SK-N-SH (cell line): ENCODE measurements at regions not wholly inside any gene's neighbourhood (a gene's known extent, or its start where the extent isn't known, plus 50 kb on each side); places are given as distances from the start of the nearest gene placed in this dataset.

Experiments
- CTCF ChIA-PET: fragments of 300-600, 350-600 bp; formaldehyde crosslinking; extraction: SDS; loops from one replicate; lab custom pipeline; 2021; lab: Yijun Ruan, JAX
- POLR2A ChIA-PET: fragments of 350-600 bp; sonication (Branson Sonifier 250); formaldehyde crosslinking; extraction: SDS; loops from one replicate; lab custom pipeline; 2020; ENCODE audit warnings: antibody characterized with exemption, inconsistent platforms; lab: Yijun Ruan, JAX
- DNase-seq: peaks from one replicate; pipeline ENCODE4 v3.0.0; 2012
- H2AFZ ChIP-seq: fragments of 200-600 bp; sonication (generic); 2 replicates; pipeline ENCODE4 v1.8.1; 2016; ENCODE audit warnings: antibody characterized with exemption, mild to moderate bottlenecking, low read depth
- H3F3A ChIP-seq: fragments of 200-600 bp; sonication (generic); replicated peaks from 2 replicates; pipeline ENCODE3; 2016; ENCODE audit warnings: antibody characterized with exemption, mild to moderate bottlenecking; ENCODE audit not compliant: insufficient read depth
- H3K27ac ChIP-seq, 2 experiments: fragments of 200-500 bp in 1 of 2; fragments of 200-600 bp in 1 of 2; sonication (Bioruptor generic) in 1 of 2; sonication (generic), shearing (Covaris generic) in 1 of 2; 2 replicates each; pipeline versions ENCODE4 v1.5.1 to v1.6.1; 2014 to 2016; ENCODE audit warnings: low read depth in 2 of 2, inconsistent platforms in 1 of 2, low read length in 1 of 2, mild to moderate bottlenecking in 1 of 2, mixed read lengths in 1 of 2
- H3K27me3 ChIP-seq: fragments of 200-600 bp; sonication (generic), shearing (Covaris generic); 2 replicates; pipeline ENCODE4 v1.6.1; 2016; ENCODE audit warnings: mixed run types; ENCODE audit not compliant: insufficient read depth
- H3K36me3 ChIP-seq, 2 experiments: fragments of 200-500 bp in 1 of 2; fragments of 200-600 bp in 1 of 2; sonication (Bioruptor generic) in 1 of 2; sonication (generic) in 1 of 2; replicated peaks in 1 of 2; 2 replicates each; pipeline versions ENCODE3 to v1.5.1; 2014 to 2016; ENCODE audit warnings: low read length in 1 of 2, mild to moderate bottlenecking in 1 of 2; ENCODE audit not compliant: insufficient read depth in 2 of 2, control insufficient read depth in 1 of 2
- H3K4me1 ChIP-seq, 2 experiments: fragments of 200-500 bp in 1 of 2; fragments of 200-600 bp in 1 of 2; sonication (Bioruptor generic) in 1 of 2; sonication (generic), shearing (Covaris generic) in 1 of 2; 2 replicates each; pipeline versions ENCODE4 v1.5.1 to v1.6.1; 2014 to 2016; ENCODE audit warnings: low read depth in 1 of 2, low read length in 1 of 2, mixed run types in 1 of 2; ENCODE audit not compliant: insufficient read depth in 2 of 2, control insufficient read depth in 1 of 2
- H3K4me2 ChIP-seq: fragments of 200-600 bp; sonication (generic), shearing (Covaris generic); 2 replicates; pipeline ENCODE4 v1.6.1; 2017; ENCODE audit warnings: mixed run types
- H3K4me3 ChIP-seq, 2 experiments: fragments of 200-500 bp in 1 of 2; fragments of 200-600 bp in 1 of 2; sonication (Bioruptor generic) in 1 of 2; sonication (generic), shearing (Covaris generic) in 1 of 2; 2 replicates each; pipeline versions ENCODE4 v1.5.1 to v1.8.1; 2014 to 2016; ENCODE audit warnings: low read depth in 2 of 2, inconsistent platforms in 1 of 2, low read length in 1 of 2, mild to moderate bottlenecking in 1 of 2, mixed read lengths in 1 of 2, moderate library complexity in 1 of 2
- H3K79me2 ChIP-seq: fragments of 200-600 bp; sonication (generic); 2 replicates; pipeline ENCODE4 v1.8.1; 2017; ENCODE audit warnings: mild to moderate bottlenecking; ENCODE audit not compliant: insufficient read depth
- H3K9ac ChIP-seq: fragments of 200-600 bp; sonication (generic); 2 replicates; pipeline ENCODE4 v1.6.1; 2017; ENCODE audit warnings: mixed run types
- H3K9me2 ChIP-seq: fragments of 200-600 bp; sonication (generic); 2 replicates; pipeline ENCODE4 v1.6.1; 2017; ENCODE audit warnings: mixed run types
- H3K9me3 ChIP-seq: fragments of 200-600 bp; sonication (generic); 2 replicates; pipeline ENCODE4 v1.6.1; 2017; ENCODE audit warnings: mixed run types, mild to moderate bottlenecking, moderate library complexity
- H4K20me1 ChIP-seq: fragments of 200-600 bp; sonication (generic); 2 replicates; pipeline ENCODE4 v1.6.1; 2017; ENCODE audit warnings: mild to moderate bottlenecking, mixed run types; ENCODE audit not compliant: insufficient read depth
- EP300 ChIP-seq, 2 experiments: IDR thresholded peaks; 2 replicates each; pipeline versions ENCODE4 v1.4.0 to v1.6.1; 2012; ENCODE audit warnings: borderline replicate concordance in 1 of 2, low read depth in 1 of 2, low read length in 1 of 2
- EZH2phosphoT487 ChIP-seq: fragments of 200-600 bp; sonication (generic); IDR thresholded peaks from 2 replicates; pipeline ENCODE4 v1.6.1; 2017; ENCODE audit warnings: low read depth, mixed run types, mild to moderate bottlenecking, antibody characterized with exemption, moderate library complexity, borderline replicate concordance
- GABPA ChIP-seq: IDR thresholded peaks from 2 replicates; pipeline ENCODE4 v1.4.0; 2012; ENCODE audit warnings: low read depth, mild to moderate bottlenecking
- GATA2 ChIP-seq: sonication (generic); formaldehyde crosslinking; IDR thresholded peaks from 2 replicates; pipeline ENCODE4 v1.5.0; 2020; ENCODE audit warnings: mild to moderate bottlenecking, missing genetic modification reagents
- MAX ChIP-seq: IDR thresholded peaks from 2 replicates; pipeline ENCODE4 v1.4.0; 2012; ENCODE audit warnings: low read depth
- PBX3 ChIP-seq: IDR thresholded peaks from 2 replicates; pipeline ENCODE4; 2012
- POLR2AphosphoS5 ChIP-seq: IDR thresholded peaks from 2 replicates; pipeline ENCODE4 v1.6.1; 2012; ENCODE audit warnings: low read depth, low read length
- RCOR1 ChIP-seq: fragments of 150-350 bp; IDR thresholded peaks from 2 replicates; pipeline ENCODE4 v1.6.1; 2017; ENCODE audit warnings: antibody characterized with exemption, low read length
- RFX5 ChIP-seq: IDR thresholded peaks from 2 replicates; pipeline ENCODE4 v1.6.1; 2012; ENCODE audit warnings: mild to moderate bottlenecking, improper control_type of control experiment, low read length
- RXRA ChIP-seq: IDR thresholded peaks from 2 replicates; pipeline ENCODE4 v1.4.0; 2012; ENCODE audit warnings: low read depth, mild to moderate bottlenecking, borderline replicate concordance
- SIN3A ChIP-seq: IDR thresholded peaks from 2 replicates; pipeline ENCODE4 v1.6.1; 2012; ENCODE audit warnings: low read depth, mild to moderate bottlenecking, low read length, moderate library complexity, borderline replicate concordance
- TCF12 ChIP-seq: IDR thresholded peaks from 2 replicates; pipeline ENCODE4 v1.4.0; 2012
- TEAD4 ChIP-seq: IDR thresholded peaks from 2 replicates; pipeline ENCODE4 v1.4.0; 2012; ENCODE audit warnings: mild to moderate bottlenecking, borderline replicate concordance; ENCODE audit not compliant: insufficient read depth
- WGBS: methylation state at CpG from one replicate; pipeline ENCODE4 v1.1.6; 2017; ENCODE audit warnings: low lambda C conversion rate; 5-methylcytosine and 5-hydroxymethylcytosine counted together
- TF ChIP-seq, protein P1 (sequence below): fragments of 150-350 bp; IDR thresholded peaks from 2 replicates; pipeline ENCODE4 v1.6.1; 2016; ENCODE audit warnings: mild to moderate bottlenecking, low read depth, low read length
- TF ChIP-seq, protein P2 (sequence below): fragments of 200-600 bp; sonication (generic); IDR thresholded peaks from 2 replicates; pipeline ENCODE4 v1.6.1; 2017; ENCODE audit warnings: antibody characterized with exemption, mild to moderate bottlenecking, moderate library complexity

DNA sequence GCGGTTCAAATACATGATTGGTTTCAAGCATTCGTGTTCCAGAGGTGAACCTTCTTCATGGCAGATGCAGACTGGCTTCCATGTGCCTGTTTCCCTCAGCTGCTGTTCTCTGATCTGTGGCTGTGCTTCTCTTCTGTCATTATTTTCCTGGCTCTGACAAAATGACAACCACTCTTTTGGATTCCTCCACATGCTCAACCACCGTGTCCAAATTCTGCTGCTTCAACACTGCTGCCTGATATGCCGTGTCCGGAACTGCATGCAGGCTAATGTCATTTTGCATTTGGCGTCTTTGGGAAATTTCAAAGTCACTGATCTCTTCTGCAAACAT, 368.7 kb upstream of the ZNF608 start:
- 90% methylated on average over 6 of the region's 6 CpGs for WGBS
- H3K4me2 ChIP-seq = no peak overlapping the region
- DNase-seq = no peak
- H3K4me3 ChIP-seq = no peak overlapping the region
- H3K9me3 ChIP-seq = no peaks in the 10 kb centered on the region
- H3K9ac ChIP-seq = no peak overlapping the region
- H3K27ac ChIP-seq = no peak overlapping the region
- no peaks in the 10 kb centered on the region for H3K79me2 ChIP-seq
- POLR2A ChIA-PET = no interaction called here
- H2AFZ ChIP-seq = no peak overlapping the region
- no peaks in the 10 kb centered on the region for H3K4me1 ChIP-seq
- H3K36me3 ChIP-seq = no peaks in the 10 kb centered on the region
- CTCF ChIA-PET = no interaction called here
- no peaks in the 10 kb centered on the region for H4K20me1 ChIP-seq
- H3K27me3 ChIP-seq = no peaks in the 10 kb centered on the region
- TF ChIP-seq RXRA (no peak), EP300 (IDR thresholded peaks at IDR 0.05; ENCODE audit: borderline replicate concordance in 1 of 2, low read depth in 1 of 2, low read length in 1 of 2) (no peak), MAX (no peak), GABPA (no peak), GATA2 (CRISPR knock-in tag) (no peak), TEAD4 (no peak), SIN3A (no peak), EZH2phosphoT487 (no peak), RFX5 (no peak), PBX3 (no peak), RCOR1 (no peak)
- TF ChIP-seq, protein P1, sequence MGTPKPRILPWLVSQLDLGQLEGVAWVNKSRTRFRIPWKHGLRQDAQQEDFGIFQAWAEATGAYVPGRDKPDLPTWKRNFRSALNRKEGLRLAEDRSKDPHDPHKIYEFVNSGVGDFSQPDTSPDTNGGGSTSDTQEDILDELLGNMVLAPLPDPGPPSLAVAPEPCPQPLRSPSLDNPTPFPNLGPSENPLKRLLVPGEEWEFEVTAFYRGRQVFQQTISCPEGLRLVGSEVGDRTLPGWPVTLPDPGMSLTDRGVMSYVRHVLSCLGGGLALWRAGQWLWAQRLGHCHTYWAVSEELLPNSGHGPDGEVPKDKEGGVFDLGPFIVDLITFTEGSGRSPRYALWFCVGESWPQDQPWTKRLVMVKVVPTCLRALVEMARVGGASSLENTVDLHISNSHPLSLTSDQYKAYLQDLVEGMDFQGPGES = no peak
- TF ChIP-seq, protein P2, sequence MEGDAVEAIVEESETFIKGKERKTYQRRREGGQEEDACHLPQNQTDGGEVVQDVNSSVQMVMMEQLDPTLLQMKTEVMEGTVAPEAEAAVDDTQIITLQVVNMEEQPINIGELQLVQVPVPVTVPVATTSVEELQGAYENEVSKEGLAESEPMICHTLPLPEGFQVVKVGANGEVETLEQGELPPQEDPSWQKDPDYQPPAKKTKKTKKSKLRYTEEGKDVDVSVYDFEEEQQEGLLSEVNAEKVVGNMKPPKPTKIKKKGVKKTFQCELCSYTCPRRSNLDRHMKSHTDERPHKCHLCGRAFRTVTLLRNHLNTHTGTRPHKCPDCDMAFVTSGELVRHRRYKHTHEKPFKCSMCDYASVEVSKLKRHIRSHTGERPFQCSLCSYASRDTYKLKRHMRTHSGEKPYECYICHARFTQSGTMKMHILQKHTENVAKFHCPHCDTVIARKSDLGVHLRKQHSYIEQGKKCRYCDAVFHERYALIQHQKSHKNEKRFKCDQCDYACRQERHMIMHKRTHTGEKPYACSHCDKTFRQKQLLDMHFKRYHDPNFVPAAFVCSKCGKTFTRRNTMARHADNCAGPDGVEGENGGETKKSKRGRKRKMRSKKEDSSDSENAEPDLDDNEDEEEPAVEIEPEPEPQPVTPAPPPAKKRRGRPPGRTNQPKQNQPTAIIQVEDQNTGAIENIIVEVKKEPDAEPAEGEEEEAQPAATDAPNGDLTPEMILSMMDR = no peak
- no peaks in the 10 kb centered on the region for H3K9me2 ChIP-seq
- H3F3A ChIP-seq = no peaks in the 10 kb centered on the region

GRCh38 chr5:125117566-125117965, 371.1 kb upstream of the ZNF608 start:
- Histone ChIP-seq H3K9me3 (no peaks in the 10 kb centered on the region), H2AFZ (no peak overlapping the region), H3K9me2 (no peaks in the 10 kb centered on the region), H3K4me1 (no peaks in the 10 kb centered on the region), H3K79me2 (no peaks in the 10 kb centered on the region), H3F3A (no peaks in the 10 kb centered on the region), H4K20me1 (no peaks in the 10 kb centered on the region), H3K27ac (no peak overlapping the region), H3K36me3 (no peaks in the 10 kb centered on the region), H3K9ac (no peak overlapping the region), H3K4me2 (no peak overlapping the region), H3K4me3 (no peak overlapping the region), H3K27me3 (no peaks in the 10 kb centered on the region)
- POLR2A ChIA-PET = no interaction called here
- TF ChIP-seq TCF12 = peak; percentile 18; the same call in 1 of the 2 replicates
- no peak for TF ChIP-seq POLR2AphosphoS5
- no peak for DNase-seq
- CTCF ChIA-PET = no interaction called here
- WGBS = 76% methylated on average over 6 of the region's 6 CpGs
